NT2/D1 (cell line): ENCODE measurements at regions not wholly inside any gene's neighbourhood (a gene's known extent, or its start where the extent isn't known, plus 50 kb on each side); places are given as distances from the start of the nearest gene placed in this dataset.

ENCODE experiments used
- DNase-seq: peaks from one replicate; pipeline ENCODE4 v3.0.0-alpha.2; 2011; ENCODE audit warnings: low read depth, low spot score
- H3K27me3 ChIP-seq: 2 replicates; pipeline ENCODE4 v1.6.0; 2011; ENCODE audit warnings: mild to moderate bottlenecking; ENCODE audit not compliant: insufficient read length, insufficient read depth
- H3K36me3 ChIP-seq: 2 replicates; pipeline ENCODE4 v1.6.1; 2011; ENCODE audit warnings: mild to moderate bottlenecking, low read length, mixed read lengths; ENCODE audit not compliant: insufficient read depth, insufficient read length
- H3K4me1 ChIP-seq: 2 replicates; pipeline ENCODE4 v1.5.1; 2011; ENCODE audit not compliant: insufficient read depth, insufficient read length
- H3K4me3 ChIP-seq: 2 replicates; pipeline ENCODE4 v1.5.1; 2011; ENCODE audit warnings: low read depth; ENCODE audit not compliant: insufficient read length
- H3K9ac ChIP-seq: 2 replicates; pipeline ENCODE4 v1.6.0; 2011; ENCODE audit warnings: low read depth; ENCODE audit not compliant: insufficient read length
- H3K9me3 ChIP-seq: 2 replicates; pipeline ENCODE4 v1.5.1; 2011; ENCODE audit warnings: mild to moderate bottlenecking, low read length; ENCODE audit not compliant: insufficient read depth
- SUZ12 ChIP-seq: IDR thresholded peaks from 2 replicates; pipeline ENCODE4 v1.6.1; 2011; ENCODE audit not compliant: insufficient read length, insufficient read depth; ENCODE audit errors: extremely low read depth
- YY1 ChIP-seq: IDR thresholded peaks from 2 replicates; pipeline ENCODE4 v1.6.1; 2011; ENCODE audit not compliant: insufficient read length, insufficient read depth
- ZNF274 ChIP-seq: IDR thresholded peaks from 2 replicates; pipeline ENCODE4 v1.6.1; 2011; ENCODE audit warnings: mild to moderate bottlenecking, low read depth, low read length

GRCh38 chr2:236336575-236337464, 72.6 kb upstream of the ASB18 start:
- DNase-seq = no peak
- Histone ChIP-seq H3K36me3 (no peaks in the 10 kb centered on the region), H3K4me3 (no peak overlapping the region), H3K9ac (no peak overlapping the region), H3K27me3 (no peaks in the 10 kb centered on the region), H3K9me3 (peaks cover 19% of the 10 kb centered on the region), H3K4me1 (no peaks in the 10 kb centered on the region)
- no peak for TF ChIP-seq YY1
- TF ChIP-seq SUZ12 = no peak
- no peak for TF ChIP-seq ZNF274

DNA sequence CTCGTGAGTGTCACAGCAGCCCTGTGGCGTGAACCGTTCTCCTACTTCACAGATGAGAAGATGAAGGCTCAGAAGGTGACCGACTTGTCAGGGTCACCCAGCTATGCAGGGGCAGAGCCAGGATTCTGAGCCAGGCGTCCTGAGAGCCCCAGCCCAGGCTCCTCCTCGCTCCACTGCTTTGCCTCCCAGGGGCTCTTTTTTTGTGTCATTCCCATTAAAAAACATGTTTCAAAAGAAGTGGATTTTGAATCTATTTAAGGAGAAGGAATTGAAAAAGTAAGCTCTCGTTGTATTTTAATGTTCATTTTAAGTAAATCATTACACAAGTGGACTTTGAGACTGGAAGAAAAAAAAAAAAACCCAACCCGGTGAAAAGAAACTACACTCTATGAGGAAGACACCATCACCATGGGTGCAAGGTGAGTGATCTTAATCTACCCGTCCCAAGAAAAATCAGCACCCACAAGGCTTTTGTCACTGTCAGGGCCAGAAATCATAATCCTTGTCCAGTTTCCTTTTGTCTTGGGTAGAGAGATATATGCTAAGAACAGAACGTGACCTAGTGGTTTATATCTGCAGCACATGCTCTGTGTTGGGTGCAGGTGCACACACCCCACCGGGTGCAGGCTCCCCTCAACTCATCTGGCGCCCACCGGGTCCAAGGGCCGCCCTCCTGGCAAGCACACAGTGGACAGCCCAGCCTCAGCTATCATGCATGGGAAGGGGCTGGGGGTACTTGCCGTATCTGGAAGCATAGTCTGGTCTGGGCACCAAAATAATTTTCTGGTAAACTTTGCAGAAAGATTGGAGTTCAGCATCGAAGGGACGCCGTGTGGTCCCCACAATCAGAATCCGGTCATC, 73.5 kb upstream of the ASB18 start:
- Histone ChIP-seq H3K4me1 (peaks cover 4% of the 10 kb centered on the region), H3K27me3 (no peaks in the 10 kb centered on the region), H3K9ac (no peak overlapping the region), H3K4me3 (no peak overlapping the region), H3K9me3 (peaks cover 19% of the 10 kb centered on the region), H3K36me3 (no peaks in the 10 kb centered on the region)
- DNase-seq = no peak
- TF ChIP-seq SUZ12 (no peak), YY1 (no peak), ZNF274 (no peak)

DNA sequence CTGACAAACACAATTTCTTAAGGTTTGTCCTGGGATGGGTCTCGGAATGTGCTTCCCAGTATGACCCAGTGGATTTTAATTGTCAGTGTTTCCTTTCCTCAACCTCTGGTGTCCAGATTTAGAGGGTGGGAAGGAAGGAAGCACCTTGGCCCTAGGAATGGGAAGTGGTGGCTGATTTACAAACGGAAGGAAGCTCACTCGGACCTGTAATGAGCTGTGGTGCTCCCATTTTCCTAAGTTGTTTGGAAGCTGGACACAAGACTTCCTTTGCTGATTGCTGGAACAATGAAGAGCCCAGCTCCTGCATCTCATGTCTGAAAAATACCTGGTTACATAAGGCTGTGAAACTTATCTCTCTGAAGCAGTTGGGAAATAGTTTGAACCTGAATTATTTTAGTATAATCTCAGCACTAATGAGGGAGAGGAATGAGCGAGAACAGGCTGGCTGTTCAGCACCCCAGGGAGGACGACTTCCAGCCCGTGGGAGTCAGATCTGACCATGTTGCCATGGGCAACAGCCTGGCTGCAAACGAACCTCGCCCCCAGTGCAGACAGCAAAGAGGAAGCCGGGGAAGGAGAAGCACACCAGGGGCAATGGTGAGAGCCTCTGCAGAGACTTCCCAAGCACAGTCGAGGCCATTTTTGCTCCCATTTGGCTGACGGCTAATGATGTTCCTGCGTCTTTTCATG, 74.4 kb upstream of the ASB18 start:
- Histone ChIP-seq H3K4me3 (no peak overlapping the region), H3K4me1 (peaks cover 4% of the 10 kb centered on the region), H3K36me3 (no peaks in the 10 kb centered on the region), H3K27me3 (no peaks in the 10 kb centered on the region), H3K9me3 (peaks cover 19% of the 10 kb centered on the region), H3K9ac (no peak overlapping the region)
- no peak for DNase-seq
- TF ChIP-seq YY1 (no peak), SUZ12 (no peak), ZNF274 (no peak)

GRCh38 chr2:236340251-236340650, 76.0 kb upstream of the ASB18 start:
- Histone ChIP-seq H3K4me3 (no peak overlapping the region), H3K9ac (no peak overlapping the region), H3K27me3 (no peaks in the 10 kb centered on the region), H3K9me3 (peaks cover 19% of the 10 kb centered on the region), H3K36me3 (no peaks in the 10 kb centered on the region), H3K4me1 (peaks cover 4% of the 10 kb centered on the region)
- TF ChIP-seq YY1 (no peak), SUZ12 (no peak), ZNF274 (no peak)
- no peak for DNase-seq

DNA sequence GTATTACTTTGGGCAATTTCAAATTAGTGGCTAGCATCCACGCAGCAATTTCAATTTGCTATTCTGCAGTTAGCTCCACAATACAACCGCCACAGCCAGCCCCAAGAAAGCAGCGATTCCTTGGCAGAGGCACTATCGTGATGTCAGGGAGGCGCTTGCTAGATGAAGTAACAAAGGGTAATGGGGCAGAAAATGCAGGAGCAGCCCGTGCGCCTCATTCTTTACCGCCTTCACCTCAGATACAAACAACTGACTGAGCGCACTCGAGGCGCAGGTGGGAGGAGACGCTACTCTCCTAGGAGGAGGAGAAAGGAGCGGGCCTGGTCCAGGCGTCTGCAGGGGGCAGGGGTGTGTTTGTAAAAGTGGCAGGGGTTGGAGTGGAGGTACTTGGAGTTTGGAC, 76.9 kb upstream of the ASB18 start:
- no peaks in the 10 kb centered on the region for H3K27me3 ChIP-seq
- H3K9ac ChIP-seq = no peak overlapping the region
- no peak for DNase-seq
- no peak for TF ChIP-seq ZNF274
- TF ChIP-seq SUZ12 = no peak
- no peak for TF ChIP-seq YY1
- no peak overlapping the region for H3K4me3 ChIP-seq
- H3K9me3 ChIP-seq = peaks cover 19% of the 10 kb centered on the region
- H3K36me3 ChIP-seq = no peaks in the 10 kb centered on the region
- peaks cover 4% of the 10 kb centered on the region for H3K4me1 ChIP-seq

- TF ChIP-seq ZNF274 = no peak
- TF ChIP-seq SUZ12 = no peak
- no peak for TF ChIP-seq YY1
- DNase-seq = no peak
- peaks cover 19% of the 10 kb centered on the region for H3K9me3 ChIP-seq
- no peaks in the 10 kb centered on the region for H3K27me3 ChIP-seq
- H3K9ac ChIP-seq = no peak overlapping the region
- no peak overlapping the region for H3K4me3 ChIP-seq
- peaks cover 4% of the 10 kb centered on the region for H3K4me1 ChIP-seq
- H3K36me3 ChIP-seq = no peaks in the 10 kb centered on the region
Observed at GRCh38 chr2:236341721-236342120, 77.5 kb upstream of the ASB18 start.

- H3K9ac ChIP-seq = no peak overlapping the region
- no peak for TF ChIP-seq SUZ12
- TF ChIP-seq ZNF274 = no peak
- no peak for TF ChIP-seq YY1
- no peak overlapping the region for H3K4me3 ChIP-seq
- no peak for DNase-seq
- no peaks in the 10 kb centered on the region for H3K36me3 ChIP-seq
- H3K9me3 ChIP-seq = peaks cover 19% of the 10 kb centered on the region
- H3K27me3 ChIP-seq = no peaks in the 10 kb centered on the region
- peaks cover 4% of the 10 kb centered on the region for H3K4me1 ChIP-seq
Observed at GRCh38 chr2:236342507-236342906, 78.3 kb upstream of the ASB18 start.
